A673 (cell line): ENCODE measurements at regions not wholly inside any gene's neighbourhood (a gene's known extent, or its start where the extent isn't known, plus 50 kb on each side); places are given as distances from the start of the nearest gene placed in this dataset.

Experiments
- BruUV-seq: library from RNA; stranded (reverse); fragments of 400-500 nt; replicated peaks from 2 replicates; lab custom pipeline; 2021; lab: Mats Ljungman, UMichigan
- CTCF ChIA-PET: fragments of 300-600 bp; sonication (Branson Sonifier 250); formaldehyde crosslinking; loops from one replicate; lab custom pipeline; 2022; ENCODE audit warnings: antibody characterized with exemption; lab: Charles Lee
- POLR2A ChIA-PET: fragments of 300-600 bp; sonication (Branson Sonifier 250); formaldehyde crosslinking; loops from one replicate; lab custom pipeline; 2022; ENCODE audit warnings: antibody characterized with exemption; ENCODE audit not compliant: low non-redundant PET; lab: Charles Lee
- DNase-seq: peaks from one replicate; pipeline ENCODE4 v3.0.0-alpha.2; 2015; ENCODE audit warnings: low spot score
- H3K27ac ChIP-seq: fragments of 200-600 bp; sonication (generic); 2 replicates; pipeline ENCODE4 v1.5.1; 2016; ENCODE audit warnings: mixed run types, low read depth, mild to moderate bottlenecking, mixed read lengths, antibody characterized with exemption, low read length; ENCODE audit not compliant: poor library complexity, severe bottlenecking
- H3K27me3 ChIP-seq: fragments of 200-600 bp; sonication (generic); replicated peaks from 2 replicates; pipeline ENCODE4 v1.6.1; 2017; ENCODE audit warnings: mixed run types, low read depth, mild to moderate bottlenecking, mixed read lengths, antibody characterized with exemption, low read length; ENCODE audit not compliant: insufficient read depth, poor library complexity
- H3K36me3 ChIP-seq: fragments of 200-600 bp; sonication (generic); 2 replicates; pipeline ENCODE4 v1.6.1; 2016; ENCODE audit warnings: mixed run types, mild to moderate bottlenecking, mixed read lengths, antibody characterized with exemption, low read length; ENCODE audit not compliant: insufficient read depth, poor library complexity, severe bottlenecking
- H3K4me1 ChIP-seq: fragments of 200-600 bp; sonication (generic); 2 replicates; pipeline ENCODE4 v1.6.1; 2017; ENCODE audit warnings: mixed run types, mild to moderate bottlenecking, mixed read lengths, antibody characterized with exemption, low read length; ENCODE audit not compliant: insufficient read depth, poor library complexity, severe bottlenecking
- H3K4me3 ChIP-seq: fragments of 200-600 bp; sonication (generic); 2 replicates; pipeline ENCODE4 v1.5.1; 2016; ENCODE audit warnings: low read depth, mixed run types, mild to moderate bottlenecking, mixed read lengths, low read length; ENCODE audit not compliant: poor library complexity, severe bottlenecking
- H3K9me3 ChIP-seq: fragments of 200-600 bp; sonication (generic); 2 replicates; pipeline ENCODE4 v1.6.1; 2016; ENCODE audit warnings: mixed run types, low read depth, mild to moderate bottlenecking, mixed read lengths, antibody characterized with exemption, low read length; ENCODE audit not compliant: poor library complexity, severe bottlenecking
- CTCF ChIP-seq: fragments of 300-800, 200-600 bp; sonication (generic); conservative IDR thresholded peaks from 2 replicates; pipeline ENCODE4 v1.5.1; 2017; ENCODE audit warnings: low read depth, mild to moderate bottlenecking, antibody characterized with exemption, low read length, moderate library complexity, mixed read lengths
- EZH2 ChIP-seq: fragments of 200-600 bp; sonication (generic); IDR thresholded peaks from 2 replicates; pipeline ENCODE4 v1.6.1; 2017; ENCODE audit warnings: borderline replicate concordance, low read depth, mild to moderate bottlenecking, mixed read lengths, antibody characterized with exemption, low read length; ENCODE audit not compliant: poor library complexity, severe bottlenecking
- intact Hi-C: fragments of 100-400 bp; cut with micrococcal nuclease; formaldehyde crosslinking; loops from one replicate; pipeline ENCODE4 v1.10.0; 2022; ENCODE audit not compliant: unreplicated experiment

GRCh38 chr12:19665121-19665900 lies 226.0 kb downstream of the AEBP2 start:
- no peaks in the 10 kb centered on the region for H3K27me3 ChIP-seq
- BruUV-seq = no TSS peak
- ChIA-PET CTCF (no interaction called here), POLR2A (interaction anchor here (0.5 kb wide), 1 partner anchor 672 kb away, joined by 3 read pairs; no protein-coding TSS in a partner anchor)
- H3K36me3 ChIP-seq = no peaks in the 10 kb centered on the region
- TF ChIP-seq CTCF = no peak
- no peak for TF ChIP-seq EZH2
- no peak for DNase-seq
- H3K4me1 ChIP-seq = no peaks in the 10 kb centered on the region
- intact Hi-C loops = no loop called here
- H3K4me3 ChIP-seq = no peak overlapping the region
- no peaks in the 10 kb centered on the region for H3K9me3 ChIP-seq
- H3K27ac ChIP-seq = no peak overlapping the region

- Histone ChIP-seq H3K9me3 (no peaks in the 10 kb centered on the region), H3K27ac (no peak overlapping the region), H3K27me3 (no peaks in the 10 kb centered on the region), H3K4me1 (no peaks in the 10 kb centered on the region), H3K36me3 (no peaks in the 10 kb centered on the region), H3K4me3 (no peak overlapping the region)
- no peak for TF ChIP-seq CTCF
- no peak for TF ChIP-seq EZH2
- POLR2A ChIA-PET = no interaction called here
- no peak for DNase-seq
- intact Hi-C loops = no loop called here
- BruUV-seq = no TSS peak
- CTCF ChIA-PET = no interaction called here
Observed at GRCh38 chr12:19666070-19666469, 226.8 kb downstream of the AEBP2 start.

- Histone ChIP-seq H3K4me3 (no peak overlapping the region), H3K36me3 (no peaks in the 10 kb centered on the region), H3K27ac (no peak overlapping the region), H3K9me3 (no peaks in the 10 kb centered on the region), H3K27me3 (no peaks in the 10 kb centered on the region), H3K4me1 (no peaks in the 10 kb centered on the region)
- POLR2A ChIA-PET = no interaction called here
- CTCF ChIA-PET = no interaction called here
- no peak for TF ChIP-seq EZH2
- no peak for TF ChIP-seq CTCF
- intact Hi-C loops = no loop called here
- no TSS peak for BruUV-seq
- DNase-seq = no peak
Observed at GRCh38 chr12:19669793-19670192, 230.5 kb downstream of the AEBP2 start.
